SU-DHL-6 (cell line): ENCODE measurements at regions not wholly inside any gene's neighbourhood (a gene's known extent, or its start where the extent isn't known, plus 50 kb on each side); places are given as distances from the start of the nearest gene placed in this dataset.

ENCODE experiments used
- H2AFZ ChIP-seq: fragments of 200-600 bp; sonication (generic); 2 replicates; pipeline ENCODE4 v1.6.1; 2014; ENCODE audit warnings: low read depth, mild to moderate bottlenecking, moderate library complexity, mixed read lengths, antibody characterized with exemption, low read length; ENCODE audit not compliant: severe bottlenecking
- H3F3A ChIP-seq: fragments of 200-600 bp; shearing (Covaris generic); 2 replicates; pipeline ENCODE4 v1.6.0; 2016; ENCODE audit warnings: antibody characterized with exemption, mild to moderate bottlenecking; ENCODE audit not compliant: insufficient read depth
- H3K27ac ChIP-seq: fragments of 200-600 bp; sonication (generic); 2 replicates; pipeline ENCODE4 v1.5.1; 2016; ENCODE audit warnings: low read depth, mild to moderate bottlenecking, low read length, moderate library complexity, mixed read lengths
- H3K27me3 ChIP-seq: fragments of 200-600 bp; sonication (generic), shearing (Covaris generic); 2 replicates; pipeline ENCODE4 v1.6.0; 2014; ENCODE audit warnings: mild to moderate bottlenecking, low read length
- H3K36me3 ChIP-seq: fragments of 200-600 bp; sonication (generic); 2 replicates; pipeline ENCODE4 v1.6.1; 2014; ENCODE audit warnings: mild to moderate bottlenecking, low read length, mixed read lengths
- H3K4me2 ChIP-seq: fragments of 300-600, 200-600 bp; shearing (Covaris generic), sonication (generic); 2 replicates; pipeline ENCODE4 v1.6.0; 2014; ENCODE audit warnings: low read length, low read depth, mild to moderate bottlenecking; ENCODE audit not compliant: poor library complexity, severe bottlenecking
- H3K4me3 ChIP-seq: fragments of 200-600 bp; sonication (generic); 2 replicates; pipeline ENCODE4 v1.5.1; 2014; ENCODE audit warnings: antibody characterized with exemption, low read length, mild to moderate bottlenecking, mixed read lengths; ENCODE audit not compliant: insufficient read depth, poor library complexity, severe bottlenecking
- H3K79me2 ChIP-seq: fragments of 200-600 bp; sonication (generic); 2 replicates; pipeline ENCODE4 v1.6.1; 2014; ENCODE audit warnings: mild to moderate bottlenecking, low read length, moderate library complexity; ENCODE audit not compliant: insufficient read depth
- H3K9ac ChIP-seq: fragments of 200-600 bp; sonication (generic); 2 replicates; pipeline ENCODE4 v1.7.0; 2014; ENCODE audit warnings: mild to moderate bottlenecking, low read length
- H3K9me2 ChIP-seq: fragments of 200-600 bp; sonication (generic); replicated peaks from 2 replicates; pipeline ENCODE4 v1.6.1; 2014; ENCODE audit warnings: low read length; ENCODE audit not compliant: insufficient read depth
- H3K9me3 ChIP-seq: fragments of 200-600 bp; sonication (generic); 2 replicates; pipeline ENCODE4 v1.6.1; 2014; ENCODE audit warnings: low read length, mixed read lengths; ENCODE audit not compliant: insufficient read depth
- H4K20me1 ChIP-seq: fragments of 200-600 bp; sonication (generic); 2 replicates; pipeline ENCODE4 v1.6.1; 2014; ENCODE audit warnings: low read depth, mild to moderate bottlenecking, antibody characterized with exemption, low read length, moderate library complexity, mixed read lengths
- CTCF ChIP-seq: fragments of 200-600 bp; sonication (generic); IDR thresholded peaks from one replicate; pipeline ENCODE4 v1.5.1; 2017; ENCODE audit warnings: antibody characterized with exemption, mild to moderate bottlenecking, low read length, moderate library complexity; ENCODE audit not compliant: insufficient read depth, poor library complexity, severe bottlenecking
- EZH2phosphoT487 ChIP-seq: fragments of 200-600 bp; sonication (generic), shearing (Covaris generic); conservative IDR thresholded peaks from 2 replicates; pipeline ENCODE4 v1.6.1; 2018; ENCODE audit warnings: mild to moderate bottlenecking, antibody characterized with exemption, low read length, moderate library complexity, mixed read lengths

GRCh38 chr7:21355406-21355874 lies 72.4 kb upstream of the SP4 start:
- H3K27ac ChIP-seq: no peak overlapping the region
- H3K79me2 ChIP-seq: no peaks in the 10 kb centered on the region
- no peaks in the 10 kb centered on the region for H4K20me1 ChIP-seq
- no peak overlapping the region for H3K4me2 ChIP-seq
- H3K9me3 ChIP-seq: no peaks in the 10 kb centered on the region
- no peak for TF ChIP-seq CTCF
- no peak for TF ChIP-seq EZH2phosphoT487
- no peak overlapping the region for H3K9ac ChIP-seq
- no peak overlapping the region for H3K4me3 ChIP-seq
- 0 out of 2 replicates have a peak, but pooled peaks cover 3% of the 10 kb centered on the region for H3F3A ChIP-seq
- no peaks in the 10 kb centered on the region for H3K9me2 ChIP-seq
- H3K36me3 ChIP-seq: no peaks in the 10 kb centered on the region
- H3K27me3 ChIP-seq: no peaks in the 10 kb centered on the region
- H2AFZ ChIP-seq: no peak overlapping the region

- Histone ChIP-seq H2AFZ (no peak overlapping the region), H3F3A (0 out of 2 replicates have a peak, but pooled peaks cover 3% of the 10 kb centered on the region), H3K36me3 (no peaks in the 10 kb centered on the region), H3K9me3 (no peaks in the 10 kb centered on the region), H4K20me1 (no peaks in the 10 kb centered on the region), H3K27ac (no peak overlapping the region), H3K4me2 (no peak overlapping the region), H3K79me2 (no peaks in the 10 kb centered on the region), H3K9me2 (no peaks in the 10 kb centered on the region), H3K9ac (no peak overlapping the region), H3K4me3 (no peak overlapping the region), H3K27me3 (no peaks in the 10 kb centered on the region)
- TF ChIP-seq EZH2phosphoT487 (no peak), CTCF (no peak)
Observed at GRCh38 chr7:21356616-21357015, 71.3 kb upstream of the SP4 start.

- H3K4me2 ChIP-seq: no peak overlapping the region
- H3K9me3 ChIP-seq: no peaks in the 10 kb centered on the region
- H3K27me3 ChIP-seq: no peaks in the 10 kb centered on the region
- no peak overlapping the region for H3K27ac ChIP-seq
- 0 out of 2 replicates have a peak, but pooled peaks cover 3% of the 10 kb centered on the region for H3F3A ChIP-seq
- H3K79me2 ChIP-seq: no peaks in the 10 kb centered on the region
- no peaks in the 10 kb centered on the region for H3K9me2 ChIP-seq
- TF ChIP-seq CTCF: no peak
- TF ChIP-seq EZH2phosphoT487: no peak
- H3K9ac ChIP-seq: no peak overlapping the region
- H4K20me1 ChIP-seq: no peaks in the 10 kb centered on the region
- no peaks in the 10 kb centered on the region for H3K36me3 ChIP-seq
- no peak overlapping the region for H2AFZ ChIP-seq
- no peak overlapping the region for H3K4me3 ChIP-seq
Observed at GRCh38 chr7:21357151-21358097, 70.5 kb upstream of the SP4 start.
